ENCODE measurements at regions not wholly inside any gene's neighbourhood (a gene's known extent, or its start where the extent isn't known, plus 50 kb on each side); places are given as distances from the start of the nearest gene placed in this dataset.
A peak's percentile ranks its signal among the peaks of the same experiment; 100 is the strongest.
"Not testable (repeated sequence)": the region's sequence is repeated elsewhere in the genome, so short reads cannot be mapped to it uniquely, and the experiment has no call there.

- TF ChIP-seq CTCF (IDR thresholded peaks at IDR 0.05) = no peak
- H3K4me1 ChIP-seq = no peaks in the 10 kb centered on the region
- H3K27ac ChIP-seq = no peak overlapping the region
- H3K4me3 ChIP-seq = no peak overlapping the region
- ATAC-seq = no peak
- H3K27me3 ChIP-seq = no peaks in the 10 kb centered on the region
- peaks cover 0 to 9% of the 10 kb centered on the region in 2 donors for H3K9me3 ChIP-seq
- peak in 2 of 4 donors; percentile 54 to 60 for DNase-seq
- no peaks in the 10 kb centered on the region for H3K36me3 ChIP-seq
- intact Hi-C loops (cut with DNase I) = no loop called here
Observed at GRCh38 chr14:48289701-48290100, 614.3 kb upstream of the MDGA2 start.

GRCh38 chr14:48285217-48285616, 609.8 kb upstream of the MDGA2 start:
- H3K36me3 ChIP-seq; ATAC-seq; H3K4me1 ChIP-seq; H3K27ac ChIP-seq; H3K27me3 ChIP-seq; H3K4me3 ChIP-seq; intact Hi-C loops (cut with DNase I): not testable (repeated sequence)
- DNase-seq = peak in 1 of 4 donors; percentile 43
- H3K9me3 ChIP-seq = peaks cover 0 to 19% of the 10 kb centered on the region in 2 donors

- ATAC-seq = no peak
Observed at GRCh38 chr14:48275301-48275700, 599.9 kb upstream of the MDGA2 start.

GRCh38 chr14:48274826-48275225, 599.4 kb upstream of the MDGA2 start:
- peaks cover 0 to 6% of the 10 kb centered on the region in 2 donors for H3K9me3 ChIP-seq
- no peak for TF ChIP-seq CTCF (IDR thresholded peaks at IDR 0.05)
- no peak for DNase-seq
- H3K4me3 ChIP-seq = no peak overlapping the region
- no peaks in the 10 kb centered on the region for H3K27me3 ChIP-seq
- H3K36me3 ChIP-seq = no peaks in the 10 kb centered on the region
- no peaks in the 10 kb centered on the region for H3K4me1 ChIP-seq
- no peak overlapping the region for H3K27ac ChIP-seq
- intact Hi-C loops (cut with DNase I) = no loop called here
- ATAC-seq = no peak

More at GRCh38 chr14:48275301-48275700, 599.9 kb upstream of the MDGA2 start:
- H3K9me3 ChIP-seq = peaks cover 0 to 8% of the 10 kb centered on the region in 2 donors
- H3K36me3 ChIP-seq = no peaks in the 10 kb centered on the region
- DNase-seq = no peak
- H3K4me1 ChIP-seq = no peaks in the 10 kb centered on the region
- intact Hi-C loops (cut with DNase I) = no loop called here
- H3K27me3 ChIP-seq = no peaks in the 10 kb centered on the region
- H3K27ac ChIP-seq = no peak overlapping the region
- no peak for TF ChIP-seq CTCF (IDR thresholded peaks at IDR 0.05)
- no peak overlapping the region for H3K4me3 ChIP-seq

GRCh38 chr14:48267926-48268325, 592.5 kb upstream of the MDGA2 start:
- H3K36me3 ChIP-seq; H3K9me3 ChIP-seq; DNase-seq; intact Hi-C loops (cut with DNase I); H3K4me3 ChIP-seq; H3K27me3 ChIP-seq; ATAC-seq; H3K27ac ChIP-seq; H3K4me1 ChIP-seq: not testable (repeated sequence)

GRCh38 chr14:48266201-48266600, 590.8 kb upstream of the MDGA2 start:
- H3K4me3 ChIP-seq; H3K4me1 ChIP-seq; H3K36me3 ChIP-seq; H3K9me3 ChIP-seq; intact Hi-C loops (cut with DNase I); ATAC-seq; H3K27me3 ChIP-seq; H3K27ac ChIP-seq; DNase-seq: not testable (repeated sequence)

- intact Hi-C loops (cut with DNase I) = no loop called here
- no peak for TF ChIP-seq CTCF (IDR thresholded peaks at IDR 0.05)
- no peak for DNase-seq
- Histone ChIP-seq H3K9me3 (no peaks in the 10 kb centered on the region), H3K27me3 (no peaks in the 10 kb centered on the region), H3K36me3 (no peaks in the 10 kb centered on the region), H3K4me3 (no peak overlapping the region), H3K27ac (no peak overlapping the region), H3K4me1 (no peaks in the 10 kb centered on the region)
- no peak for ATAC-seq
Observed at GRCh38 chr14:48261436-48261835, 586.0 kb upstream of the MDGA2 start.

- DNase-seq; ATAC-seq; H3K4me3 ChIP-seq; H3K27ac ChIP-seq; intact Hi-C loops (cut with DNase I); H3K4me1 ChIP-seq; H3K9me3 ChIP-seq; H3K36me3 ChIP-seq; H3K27me3 ChIP-seq: not testable (repeated sequence)
Observed at GRCh38 chr14:48260394-48261295, 585.2 kb upstream of the MDGA2 start.

GRCh38 chr14:48259876-48260275, 584.5 kb upstream of the MDGA2 start:
- H3K4me3 ChIP-seq; DNase-seq; ATAC-seq; H3K9me3 ChIP-seq; H3K4me1 ChIP-seq; H3K36me3 ChIP-seq; H3K27me3 ChIP-seq; intact Hi-C loops (cut with DNase I); H3K27ac ChIP-seq: not testable (repeated sequence)

Measured in left lung (tissue), 4 donors.